ENCODE measurements at regions not wholly inside any gene's neighbourhood (a gene's known extent, or its start where the extent isn't known, plus 50 kb on each side); places are given as distances from the start of the nearest gene placed in this dataset.
A peak's percentile ranks its signal among the peaks of the same experiment; 100 is the strongest.

GRCh38 chr3:34296796-34297195, 498.4 kb downstream of the PDCD6IP start:
- H3K27ac ChIP-seq (ENCODE audit: low read depth in 1 of 2, low read length in 1 of 2), result no peak overlapping the region
- no peak overlapping the region for H3K4me3 ChIP-seq (ENCODE audit: low read length in 2 of 2)
- H3K4me1 ChIP-seq (ENCODE audit: control insufficient read depth in 2 of 2, insufficient read depth in 2 of 2, low read length in 2 of 2), result no peaks in the 10 kb centered on the region
- H3K27me3 ChIP-seq (ENCODE audit: control insufficient read depth in 2 of 2, insufficient read depth in 1 of 2, low read length in 1 of 2), result no peaks in the 10 kb centered on the region
- no peak for DNase-seq (ENCODE audit: low read depth in 6 of 9, low spot score in 9 of 9)
- H3K9me3 ChIP-seq (ENCODE audit: control insufficient read depth in 2 of 2, insufficient read depth in 1 of 2, low read length in 1 of 2), result no peaks in the 10 kb centered on the region
- 96% methylated on average over 4 of the region's 4 CpGs for WGBS
- no peaks in the 10 kb centered on the region for H3K36me3 ChIP-seq (ENCODE audit: control insufficient read depth in 2 of 2, insufficient read depth in 2 of 2, low read length in 1 of 2)

- H3K4me3 ChIP-seq (ENCODE audit: low read length in 2 of 2), result no peak overlapping the region
- no peak overlapping the region for H3K27ac ChIP-seq (ENCODE audit: low read depth in 1 of 2, low read length in 1 of 2)
- no peaks in the 10 kb centered on the region for H3K9me3 ChIP-seq (ENCODE audit: control insufficient read depth in 2 of 2, insufficient read depth in 1 of 2, low read length in 1 of 2)
- no peaks in the 10 kb centered on the region for H3K4me1 ChIP-seq (ENCODE audit: control insufficient read depth in 2 of 2, insufficient read depth in 2 of 2, low read length in 2 of 2)
- 97% methylated on average over 2 of the region's 2 CpGs for WGBS
- H3K27me3 ChIP-seq (ENCODE audit: control insufficient read depth in 2 of 2, insufficient read depth in 1 of 2, low read length in 1 of 2), result no peaks in the 10 kb centered on the region
- no peaks in the 10 kb centered on the region for H3K36me3 ChIP-seq (ENCODE audit: control insufficient read depth in 2 of 2, insufficient read depth in 2 of 2, low read length in 1 of 2)
- DNase-seq (ENCODE audit: low read depth in 6 of 9, low spot score in 9 of 9), result no peak
These were observed 500.2 kb downstream of the PDCD6IP start for GRCh38 chr3:34298653-34299052.

- H3K27ac ChIP-seq (ENCODE audit: low read depth in 1 of 2, low read length in 1 of 2), result no peak overlapping the region
- H3K4me3 ChIP-seq (ENCODE audit: low read length in 2 of 2), result no peak overlapping the region
- WGBS, result 92% methylated on average over 3 of the region's 3 CpGs
- DNase-seq (ENCODE audit: low read depth in 6 of 9, low spot score in 9 of 9), result no peak
- no peaks in the 10 kb centered on the region for H3K4me1 ChIP-seq (ENCODE audit: control insufficient read depth in 2 of 2, insufficient read depth in 2 of 2, low read length in 2 of 2)
- H3K27me3 ChIP-seq (ENCODE audit: control insufficient read depth in 2 of 2, insufficient read depth in 1 of 2, low read length in 1 of 2), result no peaks in the 10 kb centered on the region
- no peaks in the 10 kb centered on the region for H3K36me3 ChIP-seq (ENCODE audit: control insufficient read depth in 2 of 2, insufficient read depth in 2 of 2, low read length in 1 of 2)
- H3K9me3 ChIP-seq (ENCODE audit: control insufficient read depth in 2 of 2, insufficient read depth in 1 of 2, low read length in 1 of 2), result no peaks in the 10 kb centered on the region
These were observed 502.2 kb downstream of the PDCD6IP start for GRCh38 chr3:34300621-34301020.

- Histone ChIP-seq H3K27me3 (ENCODE audit: control insufficient read depth in 2 of 2, insufficient read depth in 1 of 2, low read length in 1 of 2) (no peaks in the 10 kb centered on the region), H3K9me3 (ENCODE audit: control insufficient read depth in 2 of 2, insufficient read depth in 1 of 2, low read length in 1 of 2) (no peaks in the 10 kb centered on the region), H3K36me3 (ENCODE audit: control insufficient read depth in 2 of 2, insufficient read depth in 2 of 2, low read length in 1 of 2) (no peaks in the 10 kb centered on the region), H3K27ac (ENCODE audit: low read depth in 1 of 2, low read length in 1 of 2) (no peak overlapping the region), H3K4me3 (ENCODE audit: low read length in 2 of 2) (no peak overlapping the region), H3K4me1 (ENCODE audit: control insufficient read depth in 2 of 2, insufficient read depth in 2 of 2, low read length in 2 of 2) (no peaks in the 10 kb centered on the region)
- DNase-seq (ENCODE audit: low read depth in 6 of 9, low spot score in 9 of 9), result no peak
- 98% methylated on average over 2 of the region's 2 CpGs for WGBS
These were observed 502.9 kb downstream of the PDCD6IP start for GRCh38 chr3:34301313-34301712.

GRCh38 chr3:34305266-34305665, 506.8 kb downstream of the PDCD6IP start:
- Histone ChIP-seq H3K27me3 (ENCODE audit: control insufficient read depth in 2 of 2, insufficient read depth in 1 of 2, low read length in 1 of 2) (no peaks in the 10 kb centered on the region), H3K27ac (ENCODE audit: low read depth in 1 of 2, low read length in 1 of 2) (no peak overlapping the region), H3K4me1 (ENCODE audit: control insufficient read depth in 2 of 2, insufficient read depth in 2 of 2, low read length in 2 of 2) (no peaks in the 10 kb centered on the region), H3K4me3 (ENCODE audit: low read length in 2 of 2) (no peak overlapping the region), H3K9me3 (ENCODE audit: control insufficient read depth in 2 of 2, insufficient read depth in 1 of 2, low read length in 1 of 2) (no peaks in the 10 kb centered on the region), H3K36me3 (ENCODE audit: control insufficient read depth in 2 of 2, insufficient read depth in 2 of 2, low read length in 1 of 2) (no peaks in the 10 kb centered on the region)
- no peak for DNase-seq (ENCODE audit: low read depth in 6 of 9, low spot score in 9 of 9)
- WGBS, result 21% methylated on average over 6 of the region's 6 CpGs

- no peaks in the 10 kb centered on the region for H3K36me3 ChIP-seq (ENCODE audit: control insufficient read depth in 2 of 2, insufficient read depth in 2 of 2, low read length in 1 of 2)
- no peak overlapping the region for H3K4me3 ChIP-seq (ENCODE audit: low read length in 2 of 2)
- 92% methylated on average over 5 of the region's 5 CpGs for WGBS
- H3K27ac ChIP-seq (ENCODE audit: low read depth in 1 of 2, low read length in 1 of 2), result no peak overlapping the region
- no peaks in the 10 kb centered on the region for H3K27me3 ChIP-seq (ENCODE audit: control insufficient read depth in 2 of 2, insufficient read depth in 1 of 2, low read length in 1 of 2)
- H3K4me1 ChIP-seq (ENCODE audit: control insufficient read depth in 2 of 2, insufficient read depth in 2 of 2, low read length in 2 of 2), result no peaks in the 10 kb centered on the region
- DNase-seq (ENCODE audit: low read depth in 6 of 9, low spot score in 9 of 9), result no peak
- peaks cover 0 to 2% of the 10 kb centered on the region in 2 donors for H3K9me3 ChIP-seq (ENCODE audit: control insufficient read depth in 2 of 2, insufficient read depth in 1 of 2, low read length in 1 of 2)
These were observed 514.3 kb downstream of the PDCD6IP start for GRCh38 chr3:34312684-34313083.

- WGBS, result 89% methylated on average over 4 of the region's 4 CpGs
- H3K36me3 ChIP-seq (ENCODE audit: control insufficient read depth in 2 of 2, insufficient read depth in 2 of 2, low read length in 1 of 2), result no peaks in the 10 kb centered on the region
- peaks cover 12 to 14% of the 10 kb centered on the region in 2 donors for H3K4me1 ChIP-seq (ENCODE audit: control insufficient read depth in 2 of 2, insufficient read depth in 2 of 2, low read length in 2 of 2)
- DNase-seq (ENCODE audit: low read depth in 6 of 9, low spot score in 9 of 9), result no peak
- no peaks in the 10 kb centered on the region for H3K27me3 ChIP-seq (ENCODE audit: control insufficient read depth in 2 of 2, insufficient read depth in 1 of 2, low read length in 1 of 2)
- no peak overlapping the region for H3K27ac ChIP-seq (ENCODE audit: low read depth in 1 of 2, low read length in 1 of 2)
- peaks cover 0 to 4% of the 10 kb centered on the region in 2 donors for H3K9me3 ChIP-seq (ENCODE audit: control insufficient read depth in 2 of 2, insufficient read depth in 1 of 2, low read length in 1 of 2)
- H3K4me3 ChIP-seq (ENCODE audit: low read length in 2 of 2), result no peak overlapping the region
These were observed 521.5 kb downstream of the PDCD6IP start for GRCh38 chr3:34319881-34320280.

- 2% methylated on average over 2 of the region's 2 CpGs for WGBS
- Histone ChIP-seq H3K4me1 (ENCODE audit: control insufficient read depth in 2 of 2, insufficient read depth in 2 of 2, low read length in 2 of 2) (peaks cover 12 to 14% of the 10 kb centered on the region in 2 donors), H3K27ac (ENCODE audit: low read depth in 1 of 2, low read length in 1 of 2) (no peak overlapping the region), H3K9me3 (ENCODE audit: control insufficient read depth in 2 of 2, insufficient read depth in 1 of 2, low read length in 1 of 2) (no peaks in the 10 kb centered on the region), H3K4me3 (ENCODE audit: low read length in 2 of 2) (no peak overlapping the region), H3K27me3 (ENCODE audit: control insufficient read depth in 2 of 2, insufficient read depth in 1 of 2, low read length in 1 of 2) (no peaks in the 10 kb centered on the region), H3K36me3 (ENCODE audit: control insufficient read depth in 2 of 2, insufficient read depth in 2 of 2, low read length in 1 of 2) (no peaks in the 10 kb centered on the region)
- peak in 4 of 9 donors; percentile 4 to 35 (median 10) for DNase-seq (ENCODE audit: low read depth in 6 of 9, low spot score in 9 of 9)
These were observed 525.1 kb downstream of the PDCD6IP start for GRCh38 chr3:34323517-34323916.

GRCh38 chr3:34346656-34347055, 548.2 kb downstream of the PDCD6IP start:
- DNase-seq (ENCODE audit: low read depth in 6 of 9, low spot score in 9 of 9), result no peak
- H3K36me3 ChIP-seq (ENCODE audit: control insufficient read depth in 2 of 2, insufficient read depth in 2 of 2, low read length in 1 of 2), result no peaks in the 10 kb centered on the region
- no peaks in the 10 kb centered on the region for H3K27me3 ChIP-seq (ENCODE audit: control insufficient read depth in 2 of 2, insufficient read depth in 1 of 2, low read length in 1 of 2)
- no peak overlapping the region for H3K4me3 ChIP-seq (ENCODE audit: low read length in 2 of 2)
- H3K27ac ChIP-seq (ENCODE audit: low read depth in 1 of 2, low read length in 1 of 2), result no peak overlapping the region
- H3K4me1 ChIP-seq (ENCODE audit: control insufficient read depth in 2 of 2, insufficient read depth in 2 of 2, low read length in 2 of 2), result no peaks in the 10 kb centered on the region
- H3K9me3 ChIP-seq (ENCODE audit: control insufficient read depth in 2 of 2, insufficient read depth in 1 of 2, low read length in 1 of 2), result no peaks in the 10 kb centered on the region
- 95% methylated on average over 4 of the region's 4 CpGs for WGBS
